22Rv1 (cell line): ENCODE measurements at regions not wholly inside any gene's neighbourhood (a gene's known extent, or its start where the extent isn't known, plus 50 kb on each side); places are given as distances from the start of the nearest gene placed in this dataset.

Source experiments
- H3K27ac ChIP-seq: fragments of 450-650 bp; 2 replicates; pipeline ENCODE4 v1.5.1; 2017
- ZFX ChIP-seq: fragments of 450-650 bp; IDR thresholded peaks from 2 replicates; pipeline ENCODE4 v1.6.1; 2017; ENCODE audit warnings: antibody characterized with exemption, borderline replicate concordance
- TF ChIP-seq, protein P1 (sequence below): fragments of 450-650 bp; IDR thresholded peaks from 2 replicates; pipeline ENCODE4 v1.5.1; 2017; ENCODE audit warnings: mild to moderate bottlenecking

GRCh38 chr1:168903237-168903830 is 174.3 kb upstream of the DPT start:
- H3K27ac ChIP-seq, result no peak overlapping the region
- TF ChIP-seq ZFX, result no peak
- TF ChIP-seq, protein P1, sequence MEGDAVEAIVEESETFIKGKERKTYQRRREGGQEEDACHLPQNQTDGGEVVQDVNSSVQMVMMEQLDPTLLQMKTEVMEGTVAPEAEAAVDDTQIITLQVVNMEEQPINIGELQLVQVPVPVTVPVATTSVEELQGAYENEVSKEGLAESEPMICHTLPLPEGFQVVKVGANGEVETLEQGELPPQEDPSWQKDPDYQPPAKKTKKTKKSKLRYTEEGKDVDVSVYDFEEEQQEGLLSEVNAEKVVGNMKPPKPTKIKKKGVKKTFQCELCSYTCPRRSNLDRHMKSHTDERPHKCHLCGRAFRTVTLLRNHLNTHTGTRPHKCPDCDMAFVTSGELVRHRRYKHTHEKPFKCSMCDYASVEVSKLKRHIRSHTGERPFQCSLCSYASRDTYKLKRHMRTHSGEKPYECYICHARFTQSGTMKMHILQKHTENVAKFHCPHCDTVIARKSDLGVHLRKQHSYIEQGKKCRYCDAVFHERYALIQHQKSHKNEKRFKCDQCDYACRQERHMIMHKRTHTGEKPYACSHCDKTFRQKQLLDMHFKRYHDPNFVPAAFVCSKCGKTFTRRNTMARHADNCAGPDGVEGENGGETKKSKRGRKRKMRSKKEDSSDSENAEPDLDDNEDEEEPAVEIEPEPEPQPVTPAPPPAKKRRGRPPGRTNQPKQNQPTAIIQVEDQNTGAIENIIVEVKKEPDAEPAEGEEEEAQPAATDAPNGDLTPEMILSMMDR, result no peak

DNA sequence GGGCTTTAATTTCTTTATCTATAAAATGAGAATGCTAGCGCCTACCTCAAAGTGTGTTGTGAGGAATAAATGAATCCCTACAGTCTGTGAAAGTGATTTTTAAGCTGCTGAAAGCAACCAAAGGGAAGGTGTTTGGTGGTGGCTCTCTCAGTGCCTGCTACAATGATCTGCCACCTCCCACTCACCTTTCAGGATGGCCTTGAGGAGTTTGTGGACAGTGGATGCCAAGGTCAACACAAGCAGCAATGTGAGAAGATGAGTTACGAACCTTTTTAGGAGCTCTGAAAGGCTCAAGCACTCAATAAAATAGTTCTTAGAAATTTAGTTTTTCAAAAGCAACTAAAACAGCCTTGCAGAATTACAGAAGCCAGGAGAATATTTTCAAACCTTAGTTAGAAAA is 176.6 kb upstream of the DPT start:
- no peak for TF ChIP-seq ZFX
- no peak overlapping the region for H3K27ac ChIP-seq

DNA sequence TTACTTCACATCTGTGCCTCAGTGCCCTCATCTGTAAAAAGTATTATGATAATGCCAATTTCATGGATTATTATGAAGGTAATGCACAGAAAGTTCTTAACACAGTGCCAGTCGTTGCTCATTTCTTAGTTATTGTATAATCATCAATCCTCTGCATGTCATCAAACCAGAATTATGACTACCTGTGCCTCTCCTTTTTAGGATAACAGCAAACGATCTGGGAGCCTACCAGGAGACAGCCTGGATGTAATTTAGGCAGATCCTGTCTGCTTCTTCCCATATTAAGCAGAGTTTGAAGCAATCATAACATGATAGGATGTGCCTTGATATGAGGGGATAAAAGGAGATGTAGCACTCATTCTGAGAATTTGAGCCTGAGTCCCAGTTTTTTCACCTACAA is 177.4 kb upstream of the DPT start:
- TF ChIP-seq, protein P1, result no peak
- TF ChIP-seq ZFX, result no peak
- H3K27ac ChIP-seq, result peak overlapping the region; percentile 51

DNA sequence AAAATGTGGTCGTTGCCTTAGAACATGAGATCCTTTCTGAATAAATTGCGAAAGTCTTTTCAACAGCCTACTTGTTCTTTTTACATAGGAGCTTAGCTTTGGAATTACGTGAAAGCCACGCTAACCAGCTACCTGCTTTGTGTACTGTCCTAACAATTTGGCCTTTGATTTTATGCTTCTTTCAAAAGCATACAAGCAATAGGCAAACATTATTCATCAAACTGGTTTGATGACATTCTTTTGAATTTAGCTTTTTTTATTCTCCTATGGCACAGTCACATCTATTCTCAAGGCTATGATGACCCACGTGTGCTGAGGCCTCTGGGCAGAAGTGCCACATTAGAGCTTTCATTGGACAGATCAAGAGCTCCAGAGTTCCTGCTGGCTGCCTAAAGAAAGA is 178.0 kb upstream of the DPT start:
- peak overlapping the region; percentile 51 for H3K27ac ChIP-seq
- no peak for TF ChIP-seq ZFX
- TF ChIP-seq, protein P1, result no peak

GRCh38 chr1:168907786-168908348 is 178.9 kb upstream of the DPT start:
- H3K27ac ChIP-seq, result peak overlapping the region; percentile 51
- TF ChIP-seq ZFX, result no peak
- TF ChIP-seq, protein P1, result no peak

- H3K27ac ChIP-seq, result no peak overlapping the region
- no peak for TF ChIP-seq ZFX
- TF ChIP-seq, protein P1, result no peak
Observed at GRCh38 chr1:168910403-168910802, 181.4 kb upstream of the DPT start.

GRCh38 chr1:168911370-168911769 is 182.4 kb upstream of the DPT start:
- TF ChIP-seq, protein P1, result no peak
- no peak for TF ChIP-seq ZFX
- H3K27ac ChIP-seq, result no peak overlapping the region
